RWPE2 (cell line): ENCODE measurements at regions not wholly inside any gene's neighbourhood (a gene's known extent, or its start where the extent isn't known, plus 50 kb on each side); places are given as distances from the start of the nearest gene placed in this dataset.

Experiments
- ATAC-seq: fragments of 200-7000 bp; cut with Tn5 transposase; 3 replicates; pipeline ENCODE4 v1.9.1; 2021; ENCODE audit warnings: low read depth
- DNase-seq: peaks from one replicate; pipeline ENCODE4 v3.0.0-alpha.2; 2020; ENCODE audit warnings: low spot score
- H3K27ac ChIP-seq: fragments of 450-650 bp; 2 replicates; pipeline ENCODE4 v1.5.1; 2017; ENCODE audit warnings: mild to moderate bottlenecking; ENCODE audit not compliant: poor library complexity, severe bottlenecking
- H3K27me3 ChIP-seq: fragments of 250-450 bp; sonication (Bioruptor Pico); 2 replicates; pipeline ENCODE4 v1.5.1; 2021; ENCODE audit warnings: mild to moderate bottlenecking, moderate library complexity; ENCODE audit not compliant: insufficient read depth, poor library complexity, severe bottlenecking
- H3K36me3 ChIP-seq: fragments of 250-450 bp; sonication (Bioruptor Pico); 2 replicates; pipeline ENCODE4 v1.5.1; 2020; ENCODE audit warnings: low read depth, mild to moderate bottlenecking, moderate library complexity
- H3K4me1 ChIP-seq: fragments of 250-450 bp; sonication (Bioruptor Pico); 2 replicates; pipeline ENCODE4 v1.5.1; 2021; ENCODE audit warnings: mild to moderate bottlenecking, moderate library complexity; ENCODE audit not compliant: insufficient read depth, poor library complexity, severe bottlenecking
- H3K4me3 ChIP-seq: fragments of 250-450 bp; sonication (Bioruptor Pico); 2 replicates; pipeline ENCODE4 v1.5.1; 2021; ENCODE audit warnings: mild to moderate bottlenecking, moderate library complexity; ENCODE audit not compliant: severe bottlenecking
- H3K9me3 ChIP-seq: fragments of 250-450 bp; sonication (Bioruptor Pico); 2 replicates; pipeline ENCODE4 v1.5.1; 2021; ENCODE audit warnings: mild to moderate bottlenecking, moderate library complexity; ENCODE audit not compliant: severe bottlenecking
- CTCF ChIP-seq: fragments of 450-650 bp; IDR thresholded peaks from one replicate; pipeline ENCODE4 v1.5.1; 2017; ENCODE audit warnings: mild to moderate bottlenecking, moderate library complexity; ENCODE audit not compliant: poor library complexity, severe bottlenecking

- Histone ChIP-seq H3K27ac (no peak overlapping the region), H3K4me1 (no peaks in the 10 kb centered on the region), H3K9me3 (no peaks in the 10 kb centered on the region), H3K36me3 (no peaks in the 10 kb centered on the region), H3K27me3 (no peaks in the 10 kb centered on the region), H3K4me3 (no peak overlapping the region)
- ATAC-seq, result no peak
- no peak for TF ChIP-seq CTCF
- DNase-seq, result no peak
Measured at GRCh38 chr2:16718576-16719484, 53.2 kb upstream of the CYRIA start.

GRCh38 chr2:16717477-16717876, 51.8 kb upstream of the CYRIA start:
- Histone ChIP-seq H3K4me1 (no peaks in the 10 kb centered on the region), H3K27me3 (no peaks in the 10 kb centered on the region), H3K4me3 (no peak overlapping the region), H3K9me3 (no peaks in the 10 kb centered on the region), H3K36me3 (no peaks in the 10 kb centered on the region), H3K27ac (no peak overlapping the region)
- no peak for ATAC-seq
- no peak for TF ChIP-seq CTCF
- DNase-seq, result no peak

- H3K9me3 ChIP-seq, result no peaks in the 10 kb centered on the region
- no peak overlapping the region for H3K4me3 ChIP-seq
- TF ChIP-seq CTCF, result no peak
- no peak overlapping the region for H3K27ac ChIP-seq
- no peaks in the 10 kb centered on the region for H3K36me3 ChIP-seq
- ATAC-seq (no peak), DNase-seq (no peak)
- H3K27me3 ChIP-seq, result no peaks in the 10 kb centered on the region
- no peaks in the 10 kb centered on the region for H3K4me1 ChIP-seq
Measured at GRCh38 chr2:16716944-16717343, 51.3 kb upstream of the CYRIA start.

GRCh38 chr2:16716024-16716423, 50.4 kb upstream of the CYRIA start:
- TF ChIP-seq CTCF, result no peak
- no peaks in the 10 kb centered on the region for H3K9me3 ChIP-seq
- no peaks in the 10 kb centered on the region for H3K36me3 ChIP-seq
- no peak overlapping the region for H3K27ac ChIP-seq
- ATAC-seq (no peak), DNase-seq (no peak)
- no peaks in the 10 kb centered on the region for H3K4me1 ChIP-seq
- no peaks in the 10 kb centered on the region for H3K27me3 ChIP-seq
- H3K4me3 ChIP-seq, result no peak overlapping the region
